ENCODE measurements at regions not wholly inside any gene's neighbourhood (a gene's known extent, or its start where the extent isn't known, plus 50 kb on each side); places are given as distances from the start of the nearest gene placed in this dataset.

- H3K79me1 ChIP-seq (ENCODE audit: insufficient read depth, low read depth, low read length, poor library complexity, severe bottlenecking) = no peaks in the 10 kb centered on the region
- H3K18ac ChIP-seq (ENCODE audit: insufficient read length, low read depth, low read length) = no peak overlapping the region
- Mint-ChIP-seq H3K4me1 (peaks cover 0 to 4% of the 10 kb centered on the region in 2 experiments; a peak in 2 of 4 replicates), H3K4me3 (no peak overlapping the region), H3K36me3 (ENCODE audit: insufficient read depth in 1 of 3, low read depth in 3 of 3) (peaks cover 0 to 14% (median 0%) of the 10 kb centered on the region in 3 experiments; a peak in 3 of 7 replicates), H3K27me3 (ENCODE audit: low read depth) (no peaks in the 10 kb centered on the region), H3K9me3 (no peaks in the 10 kb centered on the region), H3K27ac (no peak overlapping the region)
- no peak overlapping the region for H2AFZ ChIP-seq (ENCODE audit: low read length)
- no peak overlapping the region for H2BK20ac ChIP-seq (ENCODE audit: low read depth, low read length, poor library complexity, severe bottlenecking)
- no peak overlapping the region for H3K9ac ChIP-seq (ENCODE audit: extremely low read depth, insufficient read length, low read length)
- H3K56ac ChIP-seq (ENCODE audit: insufficient read length, low read depth, low read length) = no peak overlapping the region
- peaks cover 3% of the 10 kb centered on the region for H4K20me1 ChIP-seq (ENCODE audit: control insufficient read depth, insufficient read depth, insufficient read length)
- no CpG with 5 or more reads among the region's 4 CpGs for WGBS (ENCODE audit: extremely low coverage, insufficient read length, low lambda C conversion rate)
- no peak overlapping the region for H2BK5ac ChIP-seq (ENCODE audit: insufficient read length, low read length)
- no peak overlapping the region for H4K5ac ChIP-seq (ENCODE audit: insufficient read length, low read depth, low read length)
- no peak overlapping the region for H2BK120ac ChIP-seq (ENCODE audit: low read depth, low read length, poor library complexity, severe bottlenecking)
- no peak for DNase-seq
- H2AK5ac ChIP-seq (ENCODE audit: insufficient read length, low read length) = no peak overlapping the region
- no peak overlapping the region for H2BK12ac ChIP-seq (ENCODE audit: insufficient read length, low read depth, low read length)
- H3K9me3 ChIP-seq (ENCODE audit: control insufficient read depth, low read depth, low read length) = no peaks in the 10 kb centered on the region
- H4K91ac ChIP-seq (ENCODE audit: insufficient read length, low read depth, low read length) = no peak overlapping the region
- no peak overlapping the region for H4K8ac ChIP-seq (replicated peaks; ENCODE audit: insufficient read length, low read depth, low read length)
- no peak for TF ChIP-seq CTCF (conservative IDR thresholded peaks at IDR 0.05)
- no peak overlapping the region for H3K14ac ChIP-seq (ENCODE audit: insufficient read depth, low read length)
- no peaks in the 10 kb centered on the region for H3K79me2 ChIP-seq (ENCODE audit: insufficient read depth, low read length)
- H3K4me1 ChIP-seq (ENCODE audit: insufficient read depth, low read length) = no peaks in the 10 kb centered on the region
- no peak overlapping the region for H2BK15ac ChIP-seq (ENCODE audit: low read depth, low read length)
- no peaks in the 10 kb centered on the region for H3K27me3 ChIP-seq (ENCODE audit: insufficient read depth, low read length)
- H3K27ac ChIP-seq (ENCODE audit: insufficient read length, low read depth, low read length) = no peak overlapping the region
- no peak overlapping the region for H3K23ac ChIP-seq (ENCODE audit: insufficient read length, low read depth, low read length)
- H3K4ac ChIP-seq (ENCODE audit: low read depth, low read length) = no peak overlapping the region
- H3K4me2 ChIP-seq (ENCODE audit: insufficient read depth, insufficient read length, low read length) = no peak overlapping the region
- no peak overlapping the region for H3T11ph ChIP-seq (ENCODE audit: low read length)
- no peaks in the 10 kb centered on the region for H3K23me2 ChIP-seq (ENCODE audit: insufficient read length, low read depth, low read length, poor library complexity, severe bottlenecking)
These were observed 414.1 kb downstream of the CTTN start for GRCh38 chr11:70812472-70812871.
